Mesothelial cell of epicardium (in vitro differentiated cells): ENCODE measurements at regions not wholly inside any gene's neighbourhood (a gene's known extent, or its start where the extent isn't known, plus 50 kb on each side); places are given as distances from the start of the nearest gene placed in this dataset.

ENCODE experiments used
- DNase-seq, 2 experiments: peaks; one replicate each; pipeline ENCODE4 v3.0.0; 2021; ENCODE audit warnings: low spot score in 2 of 2; ENCODE audit not compliant: unreplicated experiment in 2 of 2
- H3K27ac Mint-ChIP-seq: 2 replicates; pipeline ENCODE4 v1.8.0; 2021; ENCODE audit warnings: mixed read lengths
- H3K27me3 Mint-ChIP-seq: 2 replicates; pipeline ENCODE4 v1.8.0; 2021; ENCODE audit warnings: low read depth, mixed read lengths
- H3K36me3 Mint-ChIP-seq: 2 replicates; pipeline ENCODE4 v1.8.0; 2021; ENCODE audit warnings: mixed read lengths
- H3K4me1 Mint-ChIP-seq: 2 replicates; pipeline ENCODE4 v1.8.0; 2021; ENCODE audit warnings: mixed read lengths
- H3K4me3 Mint-ChIP-seq: 2 replicates; pipeline ENCODE4 v1.8.0; 2021; ENCODE audit warnings: mild to moderate bottlenecking, moderate library complexity, mixed read lengths
- H3K9me3 Mint-ChIP-seq: 2 replicates; pipeline ENCODE4 v1.8.0; 2021; ENCODE audit warnings: mixed read lengths
- CTCF ChIP-seq: fragments of 200-600 bp; sonication (generic); IDR thresholded peaks from one replicate; pipeline ENCODE4 v1.5.0; 2021; ENCODE audit warnings: antibody characterized with exemption; ENCODE audit not compliant: unreplicated experiment

GRCh38 chr1:221514806-221515205 lies 227.1 kb downstream of the DUSP10 start:
- Mint-ChIP-seq H3K9me3 (peaks cover 3% of the 10 kb centered on the region), H3K4me3 (no peak overlapping the region), H3K4me1 (peaks cover 25% of the 10 kb centered on the region), H3K27me3 (no peaks in the 10 kb centered on the region), H3K36me3 (no peaks in the 10 kb centered on the region), H3K27ac (no peak overlapping the region)
- no peak for TF ChIP-seq CTCF
- DNase-seq: no peak

- Mint-ChIP-seq H3K27me3 (no peaks in the 10 kb centered on the region), H3K4me3 (no peak overlapping the region), H3K27ac (no peak overlapping the region), H3K4me1 (peaks cover 22% of the 10 kb centered on the region), H3K9me3 (peaks cover 3% of the 10 kb centered on the region), H3K36me3 (no peaks in the 10 kb centered on the region)
- no peak for TF ChIP-seq CTCF
- no peak for DNase-seq
These were observed 226.4 kb downstream of the DUSP10 start for GRCh38 chr1:221515496-221515895.

- no peaks in the 10 kb centered on the region for H3K36me3 Mint-ChIP-seq
- H3K27ac Mint-ChIP-seq: no peak overlapping the region
- H3K4me1 Mint-ChIP-seq: no peaks in the 10 kb centered on the region
- H3K9me3 Mint-ChIP-seq: peaks cover 9% of the 10 kb centered on the region
- H3K4me3 Mint-ChIP-seq: no peak overlapping the region
- no peak for TF ChIP-seq CTCF
- DNase-seq: no peak
- no peaks in the 10 kb centered on the region for H3K27me3 Mint-ChIP-seq
These were observed 223.9 kb downstream of the DUSP10 start for GRCh38 chr1:221517961-221518360.

GRCh38 chr1:221520250-221520649 lies 221.6 kb downstream of the DUSP10 start:
- Mint-ChIP-seq H3K27me3 (no peaks in the 10 kb centered on the region), H3K4me1 (no peaks in the 10 kb centered on the region), H3K9me3 (peaks cover 9% of the 10 kb centered on the region), H3K36me3 (no peaks in the 10 kb centered on the region), H3K27ac (no peak overlapping the region), H3K4me3 (no peak overlapping the region)
- no peak for TF ChIP-seq CTCF
- no peak for DNase-seq

GRCh38 chr1:221521686-221522085 lies 220.2 kb downstream of the DUSP10 start:
- TF ChIP-seq CTCF: no peak
- Mint-ChIP-seq H3K9me3 (peaks cover 9% of the 10 kb centered on the region), H3K4me3 (no peak overlapping the region), H3K4me1 (no peaks in the 10 kb centered on the region), H3K36me3 (no peaks in the 10 kb centered on the region), H3K27ac (no peak overlapping the region), H3K27me3 (peaks cover 1% of the 10 kb centered on the region)
- DNase-seq: no peak

- TF ChIP-seq CTCF: no peak
- H3K4me3 Mint-ChIP-seq: no peak overlapping the region
- no peak overlapping the region for H3K27ac Mint-ChIP-seq
- no peaks in the 10 kb centered on the region for H3K36me3 Mint-ChIP-seq
- peaks cover 5% of the 10 kb centered on the region for H3K27me3 Mint-ChIP-seq
- H3K9me3 Mint-ChIP-seq: peaks cover 6% of the 10 kb centered on the region
- DNase-seq: no peak
- no peaks in the 10 kb centered on the region for H3K4me1 Mint-ChIP-seq
These were observed 219.4 kb downstream of the DUSP10 start for GRCh38 chr1:221522529-221522940.
